ENCODE measurements at regions not wholly inside any gene's neighbourhood (a gene's known extent, or its start where the extent isn't known, plus 50 kb on each side); places are given as distances from the start of the nearest gene placed in this dataset.

DNA sequence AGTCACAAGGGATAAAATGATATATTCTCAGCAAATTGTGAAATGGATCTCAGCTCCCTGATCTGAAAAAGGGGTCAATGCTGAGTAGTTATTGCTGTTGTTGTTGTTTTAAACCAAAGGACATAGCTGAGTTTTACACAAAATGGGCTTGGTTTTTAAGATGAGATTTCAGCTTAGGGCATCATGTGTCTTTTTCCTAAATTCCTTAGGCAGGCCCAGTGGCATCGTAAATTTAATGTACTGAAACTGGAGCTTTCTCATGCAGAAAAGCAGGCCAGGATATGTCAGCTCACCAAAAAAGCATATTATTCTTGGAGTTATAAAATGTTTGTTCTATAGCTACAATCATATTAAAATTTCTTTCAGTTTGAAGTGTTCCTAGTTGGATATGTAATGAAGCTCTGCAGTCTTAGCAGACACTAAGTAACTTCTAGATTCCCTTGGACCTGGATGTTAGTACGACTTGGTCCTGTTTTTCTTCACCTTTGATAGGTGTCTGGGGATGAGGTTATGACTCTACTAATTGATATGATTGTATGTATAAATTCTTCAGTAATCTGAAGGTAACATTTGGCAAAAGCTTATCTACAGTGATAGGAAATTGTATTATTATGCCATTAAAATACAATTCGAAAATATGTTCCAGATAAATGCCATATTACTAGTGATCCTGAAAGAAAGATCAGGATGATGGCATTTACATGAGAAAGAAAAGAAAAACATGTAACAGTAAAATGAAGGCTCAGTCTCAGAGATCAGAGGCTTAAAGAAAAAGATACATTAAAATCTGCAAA is 663.3 kb downstream of the RFPL4B start:
- ChIA-PET CTCF (interaction anchor here (1.1 to 1.5 kb wide), 3 partner anchors 11 to 848 kb away, joined by 3 to 5 read pairs (median 3); no protein-coding TSS in a partner anchor), POLR2A (no interaction called here)
- no peaks in the 10 kb centered on the region for H3K36me3 ChIP-seq (ENCODE audit: control insufficient read depth, insufficient read depth, low read length)
- TF ChIP-seq, protein P1, sequence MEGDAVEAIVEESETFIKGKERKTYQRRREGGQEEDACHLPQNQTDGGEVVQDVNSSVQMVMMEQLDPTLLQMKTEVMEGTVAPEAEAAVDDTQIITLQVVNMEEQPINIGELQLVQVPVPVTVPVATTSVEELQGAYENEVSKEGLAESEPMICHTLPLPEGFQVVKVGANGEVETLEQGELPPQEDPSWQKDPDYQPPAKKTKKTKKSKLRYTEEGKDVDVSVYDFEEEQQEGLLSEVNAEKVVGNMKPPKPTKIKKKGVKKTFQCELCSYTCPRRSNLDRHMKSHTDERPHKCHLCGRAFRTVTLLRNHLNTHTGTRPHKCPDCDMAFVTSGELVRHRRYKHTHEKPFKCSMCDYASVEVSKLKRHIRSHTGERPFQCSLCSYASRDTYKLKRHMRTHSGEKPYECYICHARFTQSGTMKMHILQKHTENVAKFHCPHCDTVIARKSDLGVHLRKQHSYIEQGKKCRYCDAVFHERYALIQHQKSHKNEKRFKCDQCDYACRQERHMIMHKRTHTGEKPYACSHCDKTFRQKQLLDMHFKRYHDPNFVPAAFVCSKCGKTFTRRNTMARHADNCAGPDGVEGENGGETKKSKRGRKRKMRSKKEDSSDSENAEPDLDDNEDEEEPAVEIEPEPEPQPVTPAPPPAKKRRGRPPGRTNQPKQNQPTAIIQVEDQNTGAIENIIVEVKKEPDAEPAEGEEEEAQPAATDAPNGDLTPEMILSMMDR (IDR thresholded peaks at IDR 0.05; ENCODE audit: insufficient read depth, low read depth, low read length): no peak
- no peak overlapping the region for H3K4me3 ChIP-seq (ENCODE audit: low read depth, low read length)
- no peaks in the 10 kb centered on the region for H3K27me3 ChIP-seq (ENCODE audit: control insufficient read depth, insufficient read depth, low read length)
- no peak for DNase-seq (ENCODE audit: low read depth)

DNA sequence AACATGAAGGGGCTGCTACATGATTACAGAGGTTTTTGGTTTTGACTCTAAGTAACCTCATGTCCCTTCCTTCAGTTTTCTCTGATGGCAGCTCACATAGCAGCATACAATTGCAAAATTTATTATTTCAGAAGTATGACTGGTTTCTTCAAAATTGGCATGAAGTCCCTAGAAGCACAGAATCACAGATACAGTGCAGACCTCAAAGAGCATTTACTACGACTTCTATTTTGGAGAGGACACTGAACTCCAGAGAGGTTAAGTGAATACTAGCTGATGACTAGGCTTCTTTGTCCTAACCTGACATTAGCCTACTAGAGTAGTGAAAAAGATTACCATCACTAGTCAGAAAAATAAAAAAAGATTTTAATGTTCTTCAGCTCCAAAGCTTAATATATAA is 664.3 kb downstream of the RFPL4B start:
- no peak for DNase-seq (ENCODE audit: low read depth)
- ChIA-PET CTCF (interaction anchor here (1.1 to 1.5 kb wide), 5 partner anchors 10 to 847 kb away, joined by 3 to 5 read pairs (median 3); no protein-coding TSS in a partner anchor), POLR2A (interaction anchor here (0.8 kb wide), 1 partner anchor 319 kb away, joined by 6 read pairs; no protein-coding TSS in a partner anchor)
- H3K36me3 ChIP-seq (ENCODE audit: control insufficient read depth, insufficient read depth, low read length): no peaks in the 10 kb centered on the region
- H3K4me3 ChIP-seq (ENCODE audit: low read depth, low read length): no peak overlapping the region
- TF ChIP-seq, protein P1 (IDR thresholded peaks at IDR 0.05; ENCODE audit: insufficient read depth, low read depth, low read length): no peak
- no peaks in the 10 kb centered on the region for H3K27me3 ChIP-seq (ENCODE audit: control insufficient read depth, insufficient read depth, low read length)

GRCh38 chr6:113011801-113012200 is 664.7 kb downstream of the RFPL4B start:
- no peak for DNase-seq (ENCODE audit: low read depth)
- CTCF ChIA-PET: interaction anchor here (1.1 to 1.5 kb wide), 4 partner anchors 90 to 847 kb away, joined by 3 to 5 read pairs (median 3); no protein-coding TSS in a partner anchor
- no peaks in the 10 kb centered on the region for H3K36me3 ChIP-seq (ENCODE audit: control insufficient read depth, insufficient read depth, low read length)
- H3K27me3 ChIP-seq (ENCODE audit: control insufficient read depth, insufficient read depth, low read length): no peaks in the 10 kb centered on the region
- no peak overlapping the region for H3K4me3 ChIP-seq (ENCODE audit: low read depth, low read length)
- TF ChIP-seq, protein P1 (IDR thresholded peaks at IDR 0.05; ENCODE audit: insufficient read depth, low read depth, low read length): no peak
- POLR2A ChIA-PET: interaction anchor here (0.8 kb wide), 1 partner anchor 319 kb away, joined by 6 read pairs; no protein-coding TSS in a partner anchor

DNA sequence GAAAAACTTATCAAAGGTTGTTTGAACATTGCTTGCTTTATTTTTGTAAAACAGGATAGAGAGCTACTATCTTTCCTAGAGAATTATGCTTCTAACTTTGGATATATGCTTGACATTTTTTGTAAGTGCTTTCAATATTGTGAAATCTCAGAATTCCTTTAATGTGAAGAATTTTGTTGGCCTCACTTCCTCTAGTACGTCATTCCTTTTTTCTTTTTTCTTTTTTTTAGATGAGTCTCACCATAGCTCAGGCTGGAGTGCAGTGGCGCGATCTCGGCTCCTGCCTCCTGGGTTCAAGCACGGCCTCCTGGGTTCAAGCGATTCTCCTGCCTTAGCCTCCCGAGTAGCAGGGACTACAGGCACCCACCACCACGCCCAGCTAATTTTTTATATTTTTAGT is 668.1 kb downstream of the RFPL4B start:
- CTCF ChIA-PET: interaction anchor here (1.1 kb wide), 1 partner anchor 33 kb away, joined by 3 read pairs; no protein-coding TSS in a partner anchor
- DNase-seq (ENCODE audit: low read depth): peak; percentile 37
- Histone ChIP-seq H3K36me3 (ENCODE audit: control insufficient read depth, insufficient read depth, low read length) (no peaks in the 10 kb centered on the region), H3K4me3 (ENCODE audit: low read depth, low read length) (no peak overlapping the region), H3K27me3 (ENCODE audit: control insufficient read depth, insufficient read depth, low read length) (no peaks in the 10 kb centered on the region)
- TF ChIP-seq, protein P1 (IDR thresholded peaks at IDR 0.05; ENCODE audit: insufficient read depth, low read depth, low read length): no peak
- POLR2A ChIA-PET: no interaction called here

DNA sequence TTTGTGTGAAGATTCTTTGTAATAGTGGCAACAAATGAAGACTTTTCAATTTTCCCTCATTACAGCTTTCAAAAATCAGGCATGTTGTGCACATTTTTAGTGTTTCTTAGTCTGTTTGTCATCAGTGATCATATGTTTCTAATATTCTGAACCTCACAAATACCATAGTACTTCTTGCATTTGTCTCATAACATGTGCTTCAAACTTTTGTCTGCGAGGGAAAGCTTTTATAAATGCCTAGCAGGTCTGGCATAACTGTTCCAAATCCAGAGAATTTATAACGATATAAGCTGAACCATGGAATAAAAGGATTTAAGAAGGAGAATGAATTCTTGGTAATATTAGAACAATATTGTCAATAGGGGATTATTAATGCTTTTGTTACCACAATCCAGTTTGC is 670.2 kb downstream of the RFPL4B start:
- ChIA-PET POLR2A (no interaction called here), CTCF (no interaction called here)
- Histone ChIP-seq H3K27me3 (ENCODE audit: control insufficient read depth, insufficient read depth, low read length) (no peaks in the 10 kb centered on the region), H3K36me3 (ENCODE audit: control insufficient read depth, insufficient read depth, low read length) (no peaks in the 10 kb centered on the region), H3K4me3 (ENCODE audit: low read depth, low read length) (no peak overlapping the region)
- DNase-seq (ENCODE audit: low read depth): no peak
- TF ChIP-seq, protein P1 (IDR thresholded peaks at IDR 0.05; ENCODE audit: insufficient read depth, low read depth, low read length): no peak

Data from BJ (cell line).